ENCODE measurements at regions not wholly inside any gene's neighbourhood (a gene's known extent, or its start where the extent isn't known, plus 50 kb on each side); places are given as distances from the start of the nearest gene placed in this dataset.
"Not testable (repeated sequence)": the region's sequence is repeated elsewhere in the genome, so short reads cannot be mapped to it uniquely, and the experiment has no call there.

DNA sequence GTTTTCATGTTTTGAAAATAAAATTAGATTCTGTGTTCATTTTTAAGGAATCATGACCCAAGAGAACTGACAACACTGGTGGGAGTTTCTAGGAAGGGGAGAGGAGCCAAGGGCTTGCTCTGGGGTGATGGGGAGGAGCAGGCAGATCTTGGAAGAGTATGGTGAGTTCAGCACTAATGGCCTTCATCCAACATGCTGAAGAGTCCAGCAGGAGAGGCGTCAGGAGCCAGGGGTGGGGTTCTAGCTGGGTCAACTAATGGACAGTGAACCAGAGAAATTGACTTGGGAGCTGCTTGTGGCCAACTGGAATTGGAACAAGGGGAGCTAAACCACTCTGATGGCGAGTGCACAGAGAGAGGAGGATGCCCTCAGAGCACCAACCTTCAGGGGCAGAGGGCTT lies 107.1 kb downstream of the MRPL14 start:
- RAD21 ChIA-PET (ENCODE audit: unreplicated experiment): interaction anchor here (1.4 kb wide), 1 partner anchor 12 kb away, joined by 3 read pairs; no protein-coding TSS in a partner anchor
- 23% methylated on average over 2 of the region's 2 CpGs for WGBS (ENCODE audit: insufficient coverage, insufficient replicate concordance, low lambda C conversion rate, missing lambda C conversion rate)
- H3K9ac ChIP-seq (ENCODE audit: control insufficient read depth, insufficient read depth, low read length): no peak overlapping the region
- no peaks in the 10 kb centered on the region for H3K36me3 ChIP-seq (ENCODE audit: control insufficient read depth in 2 of 2, insufficient read depth in 2 of 2, low read length in 1 of 2)
- H3K4me1 ChIP-seq (ENCODE audit: control insufficient read depth, insufficient read depth, low read length): no peaks in the 10 kb centered on the region
- no peaks in the 10 kb centered on the region for H3K79me2 ChIP-seq (ENCODE audit: control insufficient read depth, insufficient read depth, low read length)
- intact Hi-C loops (cut with micrococcal nuclease; ENCODE audit: unreplicated experiment): no loop called here
- FAIRE-seq: no peak
- H3K27me3 ChIP-seq (replicated peaks in 1 of 2; ENCODE audit: control insufficient read depth in 2 of 2, insufficient read depth in 2 of 2, low read length in 1 of 2): no peaks in the 10 kb centered on the region
- H4K20me1 ChIP-seq (ENCODE audit: control insufficient read depth, insufficient read depth): no peaks in the 10 kb centered on the region
- no peak for ATAC-seq
- TF ChIP-seq BRCA1 (IDR thresholded peaks at IDR 0.05; ENCODE audit: low read depth, low read length) (no peak), ZNF207 (IDR thresholded peaks at IDR 0.05; ENCODE audit: borderline replicate concordance) (no peak), RCOR1 (conservative IDR thresholded peaks at IDR 0.05; ENCODE audit: low read depth, low read length) (no peak), NFIC (IDR thresholded peaks at IDR 0.05; ENCODE audit: low read depth, low read length) (no peak)
- SMC1A ChIA-PET (ENCODE audit: uncharacterized antibody, unreplicated experiment): interaction anchor here (1.2 to 1.9 kb wide), 2 partner anchors 12 to 54 kb away, joined by 3 to 7 read pairs; no protein-coding TSS in a partner anchor
- no peaks in the 10 kb centered on the region for H3K9me3 ChIP-seq (replicated peaks; ENCODE audit: control insufficient read depth, insufficient read depth, low read length)
- no peak overlapping the region for H3K4me2 ChIP-seq (ENCODE audit: control insufficient read depth, insufficient read depth)
- H2AFZ ChIP-seq (ENCODE audit: control insufficient read depth, low read depth, low read length): no peak overlapping the region
- no TSS peak for BruUV-seq (replicated peaks)
- CTCF ChIA-PET: interaction anchor here (1.0 to 1.7 kb wide), 3 partner anchors 12 to 352 kb away, joined by 4 to 7 read pairs (median 4); no protein-coding TSS in a partner anchor
- no peak overlapping the region for H3K27ac ChIP-seq (ENCODE audit: control insufficient read depth, insufficient read depth)
- in situ Hi-C loops (cut with MboI): no loop called here
- POLR2A ChIA-PET: no interaction called here
- no peak for DNase-seq (ENCODE audit: low read depth, low spot score)
- no peak overlapping the region for H3K4me3 ChIP-seq

DNA sequence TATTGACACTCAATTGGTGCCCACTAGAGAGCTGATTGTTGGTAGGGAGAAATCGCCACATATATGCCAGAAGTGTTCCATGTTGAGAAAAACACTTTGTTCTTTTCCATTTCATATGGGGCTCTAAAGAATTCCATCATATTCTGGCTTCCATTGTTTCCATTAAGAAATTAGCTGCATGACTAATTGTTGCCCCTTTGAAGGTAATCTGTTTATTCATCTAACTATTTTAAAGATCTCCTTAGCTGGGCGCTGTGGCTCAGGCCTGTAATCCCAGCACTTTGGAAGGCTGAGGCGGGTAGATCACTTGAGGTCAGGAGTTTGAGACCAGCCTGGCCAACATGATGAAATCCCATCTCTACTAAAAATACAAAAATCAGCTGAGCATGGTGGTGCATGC lies 109.9 kb downstream of the MRPL14 start:
- WGBS (ENCODE audit: insufficient coverage, insufficient replicate concordance, low lambda C conversion rate, missing lambda C conversion rate): 45% methylated on average over 3 of the region's 3 CpGs

More for the DNA sequence above, 109.9 kb downstream of the MRPL14 start:
- H3K9ac ChIP-seq (ENCODE audit: control insufficient read depth, insufficient read depth, low read length); H3K79me2 ChIP-seq (ENCODE audit: control insufficient read depth, insufficient read depth, low read length); H3K4me2 ChIP-seq (ENCODE audit: control insufficient read depth, insufficient read depth); H3K4me3 ChIP-seq; BruUV-seq (replicated peaks); H3K4me1 ChIP-seq (ENCODE audit: control insufficient read depth, insufficient read depth, low read length); H3K36me3 ChIP-seq (ENCODE audit: control insufficient read depth in 2 of 2, insufficient read depth in 2 of 2, low read length in 1 of 2); H3K27me3 ChIP-seq (replicated peaks in 1 of 2; ENCODE audit: control insufficient read depth in 2 of 2, insufficient read depth in 2 of 2, low read length in 1 of 2); intact Hi-C loops (cut with micrococcal nuclease; ENCODE audit: unreplicated experiment); POLR2A ChIA-PET; DNase-seq (ENCODE audit: low read depth, low spot score); H2AFZ ChIP-seq (ENCODE audit: control insufficient read depth, low read depth, low read length); in situ Hi-C loops (cut with MboI); ATAC-seq; H3K9me3 ChIP-seq (replicated peaks; ENCODE audit: control insufficient read depth, insufficient read depth, low read length); H3K27ac ChIP-seq (ENCODE audit: control insufficient read depth, insufficient read depth); FAIRE-seq; H4K20me1 ChIP-seq (ENCODE audit: control insufficient read depth, insufficient read depth): not testable (repeated sequence)
- RAD21 ChIA-PET (ENCODE audit: unreplicated experiment): interaction anchor here (2.6 kb wide), 1 partner anchor 12 kb away, joined by 7 read pairs; no protein-coding TSS in a partner anchor
- CTCF ChIA-PET: interaction anchor here (0.7 to 1.7 kb wide), 5 partner anchors 14 to 349 kb away, joined by 3 to 5 read pairs (median 3); no protein-coding TSS in a partner anchor
- SMC1A ChIA-PET (ENCODE audit: uncharacterized antibody, unreplicated experiment): interaction anchor here (1.0 kb wide), 1 partner anchor 57 kb away, joined by 3 read pairs; no protein-coding TSS in a partner anchor
